H9 (cell line): ENCODE measurements at regions not wholly inside any gene's neighbourhood (a gene's known extent, or its start where the extent isn't known, plus 50 kb on each side); places are given as distances from the start of the nearest gene placed in this dataset.

Experiments
- DNase-seq: peaks from one replicate; pipeline ENCODE4 v3.0.0-alpha.2; 2017
- H2AFZ ChIP-seq: one replicate; pipeline ENCODE4 v1.6.1; 2013; ENCODE audit warnings: mild to moderate bottlenecking, low read length, control low read depth, moderate library complexity
- H2AK5ac ChIP-seq: 2 replicates; pipeline ENCODE4 v1.6.1; 2013; ENCODE audit warnings: low read length, control low read depth, mixed read lengths; ENCODE audit not compliant: insufficient read length
- H2BK120ac ChIP-seq: one replicate; pipeline ENCODE4 v1.6.1; 2013; ENCODE audit warnings: low read depth, mild to moderate bottlenecking, low read length, control low read depth, inconsistent platforms; ENCODE audit not compliant: poor library complexity, severe bottlenecking
- H2BK12ac ChIP-seq: 2 replicates; pipeline ENCODE4 v1.6.1; 2013; ENCODE audit warnings: low read length, control low read depth, mixed read lengths, low read depth; ENCODE audit not compliant: insufficient read length
- H2BK15ac ChIP-seq: 2 replicates; pipeline ENCODE4 v1.6.1; 2013; ENCODE audit warnings: low read depth, low read length, control low read depth
- H2BK20ac ChIP-seq: one replicate; pipeline ENCODE4 v1.6.1; 2013; ENCODE audit warnings: low read depth, mild to moderate bottlenecking, low read length, control low read depth, inconsistent platforms; ENCODE audit not compliant: poor library complexity, severe bottlenecking
- H2BK5ac ChIP-seq: 2 replicates; pipeline ENCODE4 v1.6.1; 2013; ENCODE audit warnings: low read length, control low read depth, mixed read lengths; ENCODE audit not compliant: insufficient read length
- H3K14ac ChIP-seq: 2 replicates; pipeline ENCODE4 v1.6.1; 2013; ENCODE audit warnings: low read length, control low read depth; ENCODE audit not compliant: insufficient read depth
- H3K18ac ChIP-seq: 2 replicates; pipeline ENCODE4 v1.6.1; 2013; ENCODE audit warnings: low read depth, mild to moderate bottlenecking, mixed read lengths, low read length, control low read depth; ENCODE audit not compliant: insufficient read length
- H3K23ac ChIP-seq: 2 replicates; pipeline ENCODE4 v1.6.1; 2013; ENCODE audit warnings: low read length, control low read depth, mixed read lengths, low read depth; ENCODE audit not compliant: insufficient read length
- H3K23me2 ChIP-seq: 2 replicates; pipeline ENCODE4 v1.6.1; 2013; ENCODE audit warnings: low read depth, mild to moderate bottlenecking, mixed read lengths, low read length, control low read depth; ENCODE audit not compliant: insufficient read length, poor library complexity, severe bottlenecking
- H3K27ac ChIP-seq: 2 replicates; pipeline ENCODE4 v1.5.1; 2013; ENCODE audit warnings: low read length, control low read depth, mixed read lengths, low read depth; ENCODE audit not compliant: insufficient read length
- H3K27me3 ChIP-seq: 2 replicates; pipeline ENCODE4 v1.6.1; 2013; ENCODE audit warnings: low read length, control low read depth, inconsistent platforms; ENCODE audit not compliant: insufficient read depth
- H3K4ac ChIP-seq: 2 replicates; pipeline ENCODE4 v1.6.1; 2013; ENCODE audit warnings: low read depth, mild to moderate bottlenecking, control low read depth, inconsistent platforms, low read length, moderate library complexity
- H3K4me1 ChIP-seq: 2 replicates; pipeline ENCODE4 v1.6.1; 2013; ENCODE audit warnings: low read length, control low read depth, inconsistent platforms; ENCODE audit not compliant: insufficient read depth
- H3K4me2 ChIP-seq: 2 replicates; pipeline ENCODE4 v1.6.1; 2013; ENCODE audit warnings: low read length, control low read depth, mixed read lengths; ENCODE audit not compliant: insufficient read length, insufficient read depth
- H3K56ac ChIP-seq: 2 replicates; pipeline ENCODE4 v1.6.1; 2013; ENCODE audit warnings: low read depth, mild to moderate bottlenecking, mixed read lengths, low read length, control low read depth; ENCODE audit not compliant: insufficient read length
- H3K79me1 ChIP-seq: 2 replicates; pipeline ENCODE4 v1.6.1; 2013; ENCODE audit warnings: low read depth, mild to moderate bottlenecking, moderate library complexity, low read length, control low read depth, inconsistent platforms; ENCODE audit not compliant: insufficient read depth, poor library complexity, severe bottlenecking
- H3K79me2 ChIP-seq: 2 replicates; pipeline ENCODE4 v1.6.1; 2013; ENCODE audit warnings: low read length, control low read depth, inconsistent platforms; ENCODE audit not compliant: insufficient read depth
- H3K9ac ChIP-seq: 2 replicates; pipeline ENCODE4 v1.6.1; 2013; ENCODE audit warnings: low read length, control low read depth, mixed read lengths; ENCODE audit not compliant: insufficient read length; ENCODE audit errors: extremely low read depth
- H3K9me3 ChIP-seq: one replicate; pipeline ENCODE4 v1.6.1; 2013; ENCODE audit warnings: low read depth, low read length, inconsistent platforms; ENCODE audit not compliant: control insufficient read depth
- H3T11ph ChIP-seq: one replicate; pipeline ENCODE4 v1.6.1; 2013; ENCODE audit warnings: mild to moderate bottlenecking, low read length, control low read depth, inconsistent platforms
- H4K20me1 ChIP-seq: one replicate; pipeline ENCODE4 v1.6.1; 2013; ENCODE audit not compliant: control insufficient read depth, insufficient read length, insufficient read depth
- H4K5ac ChIP-seq: 2 replicates; pipeline ENCODE4 v1.6.1; 2013; ENCODE audit warnings: low read depth, mild to moderate bottlenecking, mixed read lengths, low read length, control low read depth; ENCODE audit not compliant: insufficient read length
- H4K8ac ChIP-seq: replicated peaks from 2 replicates; pipeline ENCODE4 v1.6.1; 2013; ENCODE audit warnings: low read length, control low read depth, mixed read lengths, low read depth; ENCODE audit not compliant: insufficient read length
- H4K91ac ChIP-seq: 2 replicates; pipeline ENCODE4 v1.6.1; 2013; ENCODE audit warnings: low read depth, mild to moderate bottlenecking, moderate library complexity, mixed read lengths, low read length, control low read depth; ENCODE audit not compliant: insufficient read length
- H3K27ac Mint-ChIP-seq, 3 experiments: 2 replicates in 2 of 3; 3 replicates in 1 of 3; pipeline ENCODE4 v1.8.0; 2020 to 2021; ENCODE audit warnings: mixed read lengths in 3 of 3, mild to moderate bottlenecking in 1 of 3, moderate library complexity in 1 of 3
- H3K27me3 Mint-ChIP-seq: 2 replicates; pipeline ENCODE4 v1.8.0; 2021; ENCODE audit warnings: low read depth, mild to moderate bottlenecking, moderate library complexity, mixed read lengths
- H3K36me3 Mint-ChIP-seq, 3 experiments: 2 replicates in 2 of 3; 3 replicates in 1 of 3; pipeline ENCODE4 v1.8.0; 2020 to 2021; ENCODE audit warnings: low read depth in 3 of 3, mixed read lengths in 3 of 3; ENCODE audit not compliant: insufficient read depth in 1 of 3
- H3K4me1 Mint-ChIP-seq, 2 experiments: 2 replicates each; pipeline ENCODE4 v1.8.0; 2020; ENCODE audit warnings: mixed read lengths in 2 of 2
- H3K4me3 Mint-ChIP-seq, 2 experiments: 2 replicates in 1 of 2; 3 replicates in 1 of 2; pipeline ENCODE4 v1.8.0; 2020 to 2021; ENCODE audit warnings: mild to moderate bottlenecking in 2 of 2, mixed read lengths in 2 of 2, moderate library complexity in 1 of 2
- H3K9me3 Mint-ChIP-seq, 2 experiments: 2 replicates in 1 of 2; 3 replicates in 1 of 2; pipeline ENCODE4 v1.8.0; 2020; ENCODE audit warnings: mild to moderate bottlenecking in 2 of 2, mixed read lengths in 2 of 2, moderate library complexity in 1 of 2
- WGBS: extraction: QIAGEN DNeasy Blood & Tissue Kit; methylation state at CpG from one replicate; pipeline ENCODE4 v1.1.7; 2013; ENCODE audit warnings: missing lambda C conversion rate, low lambda C conversion rate, mixed read lengths; ENCODE audit not compliant: insufficient read length; ENCODE audit errors: extremely low coverage; 5-methylcytosine and 5-hydroxymethylcytosine counted together
- TF ChIP-seq, protein P1 (sequence below): fragments of 200-600 bp; sonication (generic); conservative IDR thresholded peaks from 3 replicates; pipeline ENCODE4 v1.8.0; 2021; ENCODE audit warnings: antibody characterized with exemption, mild to moderate bottlenecking

GRCh38 chr18:47721876-47722275 is 208.6 kb downstream of the SMAD2 start:
- Histone ChIP-seq H2BK20ac (no peak overlapping the region), H2AK5ac (no peak overlapping the region), H3K79me2 (no peaks in the 10 kb centered on the region), H3K56ac (no peak overlapping the region), H3K79me1 (no peaks in the 10 kb centered on the region), H2BK5ac (no peak overlapping the region), H3K27me3 (no peaks in the 10 kb centered on the region), H3K14ac (no peak overlapping the region), H3K18ac (no peak overlapping the region), H3K4me2 (no peak overlapping the region), H3K9ac (no peak overlapping the region), H4K5ac (no peak overlapping the region), H3K27ac (no peak overlapping the region), H3K4me1 (no peaks in the 10 kb centered on the region), H3K23me2 (no peaks in the 10 kb centered on the region), H3K4ac (no peak overlapping the region), H2AFZ (no peak overlapping the region), H2BK12ac (no peak overlapping the region), H2BK15ac (no peak overlapping the region), H3T11ph (no peak overlapping the region), H4K91ac (no peak overlapping the region), H4K8ac (no peak overlapping the region), H4K20me1 (no peaks in the 10 kb centered on the region), H3K23ac (no peak overlapping the region), H3K9me3 (no peaks in the 10 kb centered on the region), H2BK120ac (no peak overlapping the region)
- H3K9me3 Mint-ChIP-seq: no peaks in the 10 kb centered on the region; a peak in 1 of 5 replicates
- H3K4me3 Mint-ChIP-seq: no peak overlapping the region
- H3K4me1 Mint-ChIP-seq: no peaks in the 10 kb centered on the region
- no CpG with 5 or more reads among the region's 16 CpGs for WGBS
- no peak for DNase-seq
- TF ChIP-seq, protein P1, sequence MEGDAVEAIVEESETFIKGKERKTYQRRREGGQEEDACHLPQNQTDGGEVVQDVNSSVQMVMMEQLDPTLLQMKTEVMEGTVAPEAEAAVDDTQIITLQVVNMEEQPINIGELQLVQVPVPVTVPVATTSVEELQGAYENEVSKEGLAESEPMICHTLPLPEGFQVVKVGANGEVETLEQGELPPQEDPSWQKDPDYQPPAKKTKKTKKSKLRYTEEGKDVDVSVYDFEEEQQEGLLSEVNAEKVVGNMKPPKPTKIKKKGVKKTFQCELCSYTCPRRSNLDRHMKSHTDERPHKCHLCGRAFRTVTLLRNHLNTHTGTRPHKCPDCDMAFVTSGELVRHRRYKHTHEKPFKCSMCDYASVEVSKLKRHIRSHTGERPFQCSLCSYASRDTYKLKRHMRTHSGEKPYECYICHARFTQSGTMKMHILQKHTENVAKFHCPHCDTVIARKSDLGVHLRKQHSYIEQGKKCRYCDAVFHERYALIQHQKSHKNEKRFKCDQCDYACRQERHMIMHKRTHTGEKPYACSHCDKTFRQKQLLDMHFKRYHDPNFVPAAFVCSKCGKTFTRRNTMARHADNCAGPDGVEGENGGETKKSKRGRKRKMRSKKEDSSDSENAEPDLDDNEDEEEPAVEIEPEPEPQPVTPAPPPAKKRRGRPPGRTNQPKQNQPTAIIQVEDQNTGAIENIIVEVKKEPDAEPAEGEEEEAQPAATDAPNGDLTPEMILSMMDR: no peak
- no peaks in the 10 kb centered on the region; a peak in 1 of 7 replicates for H3K36me3 Mint-ChIP-seq
- H3K27ac Mint-ChIP-seq: no peak overlapping the region
- no peaks in the 10 kb centered on the region; the same call in none of the 2 replicates for H3K27me3 Mint-ChIP-seq
